Astrocyte of the hippocampus (primary cell): ENCODE measurements at regions not wholly inside any gene's neighbourhood (a gene's known extent, or its start where the extent isn't known, plus 50 kb on each side); places are given as distances from the start of the nearest gene placed in this dataset.

ENCODE experiments used
- DNase-seq: peaks from one replicate; pipeline ENCODE4 v3.0.0; 2011; ENCODE audit warnings: low read depth, low spot score

DNA sequence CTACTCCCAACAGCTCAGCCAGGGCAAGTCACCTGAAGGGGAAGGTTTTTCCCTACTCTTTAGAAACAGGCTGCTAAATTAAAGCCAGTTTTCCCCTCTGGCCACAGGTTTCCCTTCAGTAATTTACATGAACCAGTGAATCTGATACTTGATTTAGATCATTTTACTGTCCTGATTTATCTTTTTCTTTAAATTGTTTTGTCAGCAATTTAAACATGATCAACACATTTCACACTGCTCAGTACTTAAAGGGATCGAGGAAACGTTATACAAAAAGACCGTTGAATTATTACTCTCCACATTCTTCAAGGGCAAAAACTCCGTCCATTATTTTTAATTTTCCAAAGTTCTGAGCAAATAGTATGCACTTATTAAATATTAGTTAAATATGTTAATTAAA lies 1165.7 kb upstream of the GYPC start:
- no peak for DNase-seq

DNA sequence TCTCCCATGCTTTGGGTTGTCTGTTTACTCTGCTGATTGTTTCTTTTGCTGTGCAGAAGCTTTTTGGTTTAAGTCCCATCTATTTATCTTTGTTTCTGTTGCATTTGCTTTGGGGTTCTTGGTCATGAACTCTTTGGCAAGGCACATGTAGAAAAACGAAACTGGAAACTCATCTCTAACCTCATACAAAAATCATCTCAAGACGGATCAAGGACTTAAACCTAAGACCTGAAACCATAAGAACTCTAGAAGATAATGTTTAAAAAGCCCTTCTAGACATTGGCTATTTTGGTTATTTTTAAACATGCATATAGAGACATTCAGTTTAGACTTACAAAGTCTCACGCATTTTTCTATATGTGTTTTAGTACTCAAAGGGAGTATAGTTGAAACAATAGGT lies 1164.3 kb upstream of the GYPC start:
- DNase-seq, result no peak

DNA sequence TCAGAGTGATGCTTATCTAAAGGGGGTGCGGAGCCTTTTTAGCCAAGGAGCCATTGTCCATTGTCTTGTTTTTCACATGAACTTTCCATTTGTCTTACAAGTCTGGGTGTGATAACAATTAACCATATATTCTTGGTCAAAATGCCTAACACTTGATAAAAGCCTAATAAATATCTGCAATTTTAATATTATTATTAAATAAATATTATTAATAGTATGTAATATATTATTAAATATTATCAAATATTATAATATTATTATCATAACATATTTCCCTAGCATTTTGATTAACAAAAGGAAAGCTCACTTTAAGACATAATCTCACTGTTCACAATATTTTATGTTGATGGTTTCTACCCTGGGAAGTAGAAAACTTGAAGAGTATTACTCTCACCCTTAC lies 1143.6 kb upstream of the GYPC start:
- no peak for DNase-seq

DNA sequence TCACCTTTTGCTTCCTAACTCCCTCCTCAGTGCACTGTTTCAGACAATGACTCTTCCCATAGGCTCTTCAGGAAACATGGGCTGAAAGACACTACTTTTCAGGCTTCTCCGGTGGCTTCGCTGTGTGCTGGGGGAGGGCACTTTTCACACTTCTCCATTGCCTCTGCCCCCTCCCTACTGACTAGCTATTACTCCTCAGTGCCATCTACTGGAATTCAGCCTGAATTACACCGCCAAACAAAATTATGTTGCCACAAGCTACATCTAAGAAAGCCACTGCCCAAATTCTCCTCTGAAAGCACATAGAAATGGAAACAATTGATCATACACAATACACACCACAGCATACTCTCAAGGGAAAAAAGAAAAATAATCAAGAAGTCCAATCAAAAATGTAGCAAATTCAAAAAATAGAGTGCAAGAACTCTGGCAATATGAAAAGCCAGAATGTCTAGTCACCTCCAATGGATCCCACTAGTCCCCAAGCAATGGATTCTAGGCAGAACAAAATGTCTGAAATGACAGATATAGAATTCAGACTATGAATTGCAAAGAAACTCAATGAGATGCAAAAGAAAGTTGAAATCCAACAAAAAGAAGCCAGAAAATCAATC lies 1139.4 kb upstream of the GYPC start:
- peak; percentile 1 for DNase-seq

GRCh38 chr2:125526093-125526492 lies 1129.9 kb upstream of the GYPC start:
- DNase-seq, result no peak

DNA sequence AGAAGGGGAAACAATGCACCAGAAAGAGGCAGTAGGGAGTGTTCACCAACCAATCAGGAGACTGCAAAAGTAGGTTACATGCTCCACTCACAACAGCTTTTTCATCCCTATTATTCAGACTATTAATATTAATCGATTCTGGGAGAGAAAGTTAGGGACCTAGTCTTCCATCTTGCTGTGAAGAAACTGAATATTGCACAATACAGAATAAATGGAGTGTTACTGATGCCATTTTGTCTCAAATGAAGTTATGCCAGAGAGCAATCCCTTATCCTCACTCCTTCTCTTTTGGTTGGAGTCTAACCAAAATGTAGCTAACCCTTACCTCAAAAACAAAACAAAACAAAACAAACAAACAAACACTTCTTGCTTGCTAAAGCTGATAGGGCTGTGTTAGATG lies 1120.9 kb upstream of the GYPC start:
- no peak for DNase-seq

DNA sequence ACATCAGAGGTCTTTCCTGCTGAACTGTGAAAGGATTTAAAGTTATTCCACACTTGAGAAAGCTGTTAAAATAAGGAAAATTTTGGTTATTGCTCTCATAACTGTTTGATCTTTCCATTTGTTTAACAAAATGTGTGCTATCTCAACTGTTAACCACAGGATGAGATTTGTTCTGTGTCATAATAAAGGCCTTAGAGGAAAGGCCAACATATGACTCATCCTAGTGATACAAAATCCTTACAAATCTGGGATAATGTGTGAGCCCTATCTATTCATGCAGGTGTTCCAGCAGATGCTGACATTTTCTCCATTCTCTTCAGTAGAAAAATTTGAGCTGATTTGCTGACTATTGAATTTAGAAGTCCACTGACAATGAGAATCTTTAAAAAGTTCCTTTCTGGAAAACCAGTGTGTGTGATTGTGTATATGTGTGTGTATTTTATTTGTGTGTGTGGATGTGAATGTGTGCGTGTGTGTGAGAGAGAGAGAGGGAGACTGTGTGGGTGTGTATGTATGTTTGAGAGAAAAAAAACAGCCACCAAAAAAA lies 1111.9 kb upstream of the GYPC start:
- no peak for DNase-seq

- DNase-seq, result no peak
Measured at GRCh38 chr2:125553768-125554167, 1102.2 kb upstream of the GYPC start.

DNA sequence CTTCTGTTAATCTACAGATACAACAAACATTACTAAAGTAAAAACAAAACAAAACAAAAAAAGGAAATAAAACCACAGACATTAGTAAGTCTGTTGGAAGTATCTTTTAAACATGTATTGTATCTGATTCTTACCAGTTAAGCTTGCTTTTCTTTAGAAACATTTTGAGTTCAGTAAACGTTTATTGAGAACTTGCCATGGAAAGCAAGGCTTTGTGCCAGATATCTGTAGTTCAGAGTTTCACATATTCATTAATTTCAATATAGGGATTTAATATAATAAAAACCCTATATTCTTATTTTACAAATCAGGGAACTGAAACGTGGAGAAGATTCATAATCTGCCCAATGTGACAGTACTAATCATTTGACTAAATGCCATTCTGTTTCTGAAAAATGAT lies 1101.0 kb upstream of the GYPC start:
- no peak for DNase-seq

- no peak for DNase-seq
Measured at GRCh38 chr2:125559186-125559585, 1096.8 kb upstream of the GYPC start.

DNA sequence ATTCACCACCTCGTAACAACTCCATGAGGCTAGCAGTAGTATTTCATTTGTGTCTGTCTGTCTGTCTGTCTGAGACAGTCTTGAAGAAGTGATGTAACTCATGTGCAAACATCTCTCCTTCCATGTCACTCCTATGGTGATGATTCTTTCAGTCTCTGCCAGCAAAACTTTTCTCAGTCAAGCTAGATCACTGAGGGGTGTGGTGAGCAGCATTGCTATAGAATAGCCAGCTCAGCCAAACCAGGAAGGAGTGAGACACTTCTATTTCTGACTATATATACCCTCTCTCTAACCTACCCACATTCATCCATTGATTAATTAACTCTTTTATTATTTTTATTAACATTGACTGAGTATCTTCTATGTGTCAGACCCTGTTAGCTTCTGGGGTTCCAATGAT lies 1095.1 kb upstream of the GYPC start:
- DNase-seq, result no peak

DNA sequence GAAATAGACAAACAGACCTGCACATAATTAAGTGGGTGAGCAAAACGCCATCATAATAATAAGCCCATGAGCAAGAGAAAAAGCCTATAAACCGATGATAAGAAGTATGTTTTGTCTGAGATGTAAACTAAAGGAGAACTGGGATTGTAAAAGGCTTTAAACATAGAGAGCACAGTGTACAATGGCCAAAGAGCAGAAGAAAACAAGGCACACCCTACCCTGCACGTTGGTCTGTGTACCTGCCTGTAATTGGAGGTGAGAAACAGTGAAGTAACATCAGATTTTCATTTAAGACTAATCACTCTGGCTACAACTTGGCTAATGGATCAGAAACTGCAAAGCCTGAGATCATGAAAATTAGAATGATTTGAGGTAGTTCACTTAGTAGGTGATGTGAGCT lies 1094.7 kb upstream of the GYPC start:
- no peak for DNase-seq

DNA sequence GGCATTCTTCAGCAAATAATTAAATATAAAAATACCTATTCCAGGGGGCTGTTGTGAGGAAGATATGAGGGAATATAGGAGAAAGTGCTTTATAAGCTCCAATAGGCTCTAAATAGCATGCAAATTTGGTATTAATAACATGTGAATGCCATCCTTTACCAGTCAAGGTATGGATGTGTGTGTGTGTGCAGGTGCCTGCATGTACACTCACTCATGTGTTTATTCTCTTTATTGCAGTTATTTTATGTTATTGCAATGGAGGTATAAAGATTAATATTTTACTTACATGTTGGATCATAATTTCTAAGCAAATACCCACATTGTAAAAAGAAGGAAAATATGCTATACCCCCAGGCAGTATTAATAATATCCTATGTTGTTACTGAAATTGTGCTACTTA lies 1093.0 kb upstream of the GYPC start:
- no peak for DNase-seq

- no peak for DNase-seq
Measured at GRCh38 chr2:125564471-125564870, 1091.5 kb upstream of the GYPC start.

DNA sequence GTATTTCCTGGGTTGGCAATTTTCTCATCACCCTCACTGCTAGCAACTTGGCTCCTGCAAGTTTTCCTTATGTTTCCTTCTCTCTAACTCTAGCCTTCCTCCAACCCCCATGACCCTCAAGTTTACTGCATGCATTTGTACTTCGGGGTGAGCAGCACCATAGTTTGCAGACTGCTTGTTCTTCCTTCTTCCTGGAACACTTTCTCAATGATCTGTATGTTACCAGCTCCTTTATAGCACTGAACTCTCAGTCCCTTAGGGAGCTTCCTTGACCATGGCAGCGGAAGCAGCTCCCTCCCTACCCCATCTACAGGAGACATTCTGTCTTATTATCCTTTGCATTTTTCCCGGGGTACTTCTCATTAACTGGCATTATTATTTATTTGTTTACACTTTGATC lies 1089.5 kb upstream of the GYPC start:
- no peak for DNase-seq

GRCh38 chr2:125567100-125567499 lies 1088.9 kb upstream of the GYPC start:
- no peak for DNase-seq

DNA sequence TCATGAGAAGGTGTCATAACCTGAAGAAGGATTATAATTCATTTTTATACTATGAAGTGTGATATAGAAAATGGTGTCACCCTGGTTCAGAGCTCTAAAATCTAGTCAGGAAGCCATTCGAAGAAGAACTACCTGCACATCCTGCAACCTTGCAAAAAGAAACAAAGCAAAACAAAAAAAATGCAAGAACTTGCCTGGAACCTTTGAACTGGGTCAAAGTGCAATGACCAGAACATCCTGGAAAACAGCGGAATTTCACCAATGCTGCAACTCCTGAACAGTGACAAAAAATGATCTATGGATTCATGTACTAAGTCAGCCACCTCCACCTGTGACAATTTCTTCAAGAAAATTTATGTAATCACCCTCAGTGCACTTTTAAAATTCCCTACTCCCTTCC lies 1083.3 kb upstream of the GYPC start:
- DNase-seq, result no peak

DNA sequence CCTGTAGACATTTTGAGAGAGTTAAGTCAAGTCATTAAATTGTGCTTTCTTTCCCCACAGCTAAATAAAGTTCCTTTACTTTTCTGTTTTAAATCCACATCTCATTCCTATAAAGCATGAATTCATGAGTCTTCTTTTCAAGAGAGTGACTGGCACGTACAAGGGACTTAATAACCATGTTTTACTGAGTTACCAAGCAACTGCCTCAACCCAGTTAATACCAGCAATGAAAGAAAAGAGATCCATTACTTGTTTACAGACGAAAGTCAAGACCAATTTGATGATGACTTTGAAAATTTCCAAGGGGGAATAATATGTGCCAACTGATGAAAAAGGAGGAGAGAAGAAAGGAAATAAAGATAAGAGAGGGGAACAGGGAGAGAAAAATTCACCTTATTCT lies 1082.5 kb upstream of the GYPC start:
- no peak for DNase-seq

DNA sequence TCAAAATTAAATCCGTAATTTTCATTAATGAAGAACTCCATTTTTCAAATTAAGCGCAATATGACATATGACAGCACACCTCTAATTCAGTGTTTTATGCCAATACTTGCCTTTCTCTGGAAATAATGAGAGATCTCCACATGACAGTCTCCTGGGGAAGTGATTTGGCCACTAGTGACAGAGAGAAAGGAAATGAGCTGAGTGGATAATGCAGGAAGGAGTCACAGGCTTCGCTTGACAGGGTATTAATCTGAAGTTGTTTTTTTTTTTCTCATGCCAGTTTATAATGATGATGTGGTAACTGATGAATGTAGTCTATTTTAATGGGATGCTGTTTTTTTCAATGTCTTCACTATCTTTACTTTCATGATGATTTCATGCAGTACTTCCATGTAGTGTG lies 1079.4 kb upstream of the GYPC start:
- DNase-seq, result no peak

DNA sequence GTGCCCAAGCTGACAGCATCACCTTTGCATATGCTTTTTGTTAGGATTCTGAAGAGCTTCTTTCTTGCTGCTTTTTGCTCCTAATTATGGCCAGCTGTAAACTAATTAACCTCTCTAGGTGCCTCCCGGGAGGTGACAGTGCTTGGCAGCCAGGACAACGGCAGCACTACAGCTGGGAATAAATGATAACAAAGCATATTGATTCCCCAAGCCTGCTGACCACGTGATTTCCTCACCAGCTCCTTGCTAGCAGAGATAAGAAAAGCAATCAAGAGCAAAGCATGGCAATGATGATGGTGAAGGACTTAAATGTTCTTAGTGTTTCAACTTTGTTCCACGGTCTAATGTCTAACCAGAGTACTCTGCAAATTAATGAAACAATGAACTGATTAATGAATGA lies 1074.4 kb upstream of the GYPC start:
- DNase-seq, result no peak

DNA sequence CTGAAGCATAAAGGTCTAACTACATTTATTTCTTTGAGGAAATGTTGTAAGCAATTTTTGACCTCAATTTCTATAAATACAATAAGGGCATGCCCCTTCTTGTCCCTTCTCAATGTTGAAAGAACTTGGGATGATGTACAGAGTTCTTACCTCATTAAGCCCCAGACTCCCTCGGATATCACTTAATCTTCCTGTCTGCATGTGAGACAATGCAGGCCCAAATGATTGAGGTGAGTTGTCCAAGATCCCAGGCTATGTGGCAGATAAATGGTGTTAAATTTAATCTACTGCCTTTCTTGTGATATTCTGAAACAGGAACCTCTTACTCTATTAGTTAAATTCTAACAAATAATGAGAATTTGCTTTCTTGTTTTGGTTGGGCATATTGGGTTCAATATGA lies 1073.4 kb upstream of the GYPC start:
- DNase-seq, result no peak

GRCh38 chr2:125584732-125585131 lies 1071.2 kb upstream of the GYPC start:
- no peak for DNase-seq

- no peak for DNase-seq
Measured at GRCh38 chr2:125588780-125589179, 1067.2 kb upstream of the GYPC start.

DNA sequence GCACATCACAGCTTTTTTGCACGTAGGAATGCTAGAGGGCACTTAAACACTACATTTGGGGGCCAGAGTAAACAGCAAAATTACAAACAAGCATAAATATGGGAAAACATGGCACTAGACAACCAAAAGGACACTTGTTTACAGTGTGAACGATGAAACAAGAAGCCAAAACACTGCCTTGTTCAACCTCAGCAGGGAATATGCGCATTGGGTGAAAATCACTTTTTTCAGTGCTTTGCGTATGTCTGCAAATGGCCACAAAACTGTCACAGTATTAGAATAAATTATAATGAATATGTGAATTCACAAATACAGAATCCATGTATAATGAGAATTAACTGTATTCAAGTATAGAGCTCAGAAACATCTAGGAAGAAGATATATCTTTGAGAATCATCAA lies 1064.0 kb upstream of the GYPC start:
- DNase-seq, result no peak
